SK-N-MC (cell line): ENCODE measurements at regions not wholly inside any gene's neighbourhood (a gene's known extent, or its start where the extent isn't known, plus 50 kb on each side); places are given as distances from the start of the nearest gene placed in this dataset.

Experiments used
- DNase-seq: peaks from one replicate; pipeline ENCODE4 v3.0.0-alpha.2; 2011; ENCODE audit warnings: low read depth, low spot score
- H3K27ac ChIP-seq: fragments of 200-600 bp; sonication (generic); 2 replicates; pipeline ENCODE4 v1.5.1; 2016; ENCODE audit warnings: mixed run types
- H3K36me3 ChIP-seq: fragments of 200-600 bp; sonication (generic); 2 replicates; pipeline ENCODE4 v1.6.1; 2017; ENCODE audit warnings: antibody characterized with exemption, low read length, mixed read lengths; ENCODE audit not compliant: insufficient read depth
- H3K4me3 ChIP-seq: fragments of 200-600 bp; sonication (generic); 2 replicates; pipeline ENCODE4 v1.5.1; 2016
- H3K9ac ChIP-seq: fragments of 200-600 bp; sonication (generic); 2 replicates; pipeline ENCODE4 v1.8.0; 2017; ENCODE audit warnings: mixed run types, mixed read lengths; ENCODE audit not compliant: insufficient read length
- H3K9me3 ChIP-seq: fragments of 200-600 bp; sonication (generic); 2 replicates; pipeline ENCODE4 v1.6.1; 2017; ENCODE audit warnings: low read depth, mild to moderate bottlenecking, antibody characterized with exemption, low read length, moderate library complexity, mixed read lengths
- EZH2 ChIP-seq: fragments of 200-600 bp; sonication (generic); IDR thresholded peaks from one replicate; pipeline ENCODE4 v1.6.1; 2017; ENCODE audit warnings: antibody characterized with exemption
- FOXP2 ChIP-seq: optimal IDR thresholded peaks from 2 replicates; pipeline ENCODE3; 2011; ENCODE audit warnings: mild to moderate bottlenecking, moderate library complexity; ENCODE audit not compliant: insufficient read depth; ENCODE audit errors: extremely low read length, control extremely low read depth
- POLR2AphosphoS5 ChIP-seq: IDR thresholded peaks from 2 replicates; pipeline ENCODE4 v1.6.1; 2012; ENCODE audit warnings: mild to moderate bottlenecking, low read depth, low read length, borderline replicate concordance

GRCh38 chr3:163952499-163952898, 1125.8 kb downstream of the SI start:
- DNase-seq: no peak
- no peaks in the 10 kb centered on the region for H3K9me3 ChIP-seq
- H3K27ac ChIP-seq: no peak overlapping the region
- no peak for TF ChIP-seq POLR2AphosphoS5
- TF ChIP-seq FOXP2: no peak
- H3K36me3 ChIP-seq: no peaks in the 10 kb centered on the region; the same call in 1 of the 2 replicates
- H3K9ac ChIP-seq: no peak overlapping the region
- H3K4me3 ChIP-seq: no peak overlapping the region

GRCh38 chr3:163951397-163951987, 1126.8 kb downstream of the SI start:
- TF ChIP-seq EZH2: no peak
- no peak for TF ChIP-seq FOXP2
- no peak for TF ChIP-seq POLR2AphosphoS5
- no peaks in the 10 kb centered on the region; the same call in 1 of the 2 replicates for H3K36me3 ChIP-seq
- no peak for DNase-seq
- no peak overlapping the region for H3K9ac ChIP-seq
- H3K9me3 ChIP-seq: no peaks in the 10 kb centered on the region
- H3K27ac ChIP-seq: no peak overlapping the region
- H3K4me3 ChIP-seq: no peak overlapping the region

GRCh38 chr3:163946785-163947184, 1131.5 kb downstream of the SI start:
- H3K36me3 ChIP-seq: no peaks in the 10 kb centered on the region
- no peak overlapping the region for H3K27ac ChIP-seq
- no peak overlapping the region for H3K4me3 ChIP-seq
- no peak for TF ChIP-seq FOXP2
- TF ChIP-seq EZH2: no peak
- TF ChIP-seq POLR2AphosphoS5: no peak
- DNase-seq: no peak
- no peak overlapping the region for H3K9ac ChIP-seq
- peaks cover 7% of the 10 kb centered on the region; the same call in 1 of the 2 replicates for H3K9me3 ChIP-seq

GRCh38 chr3:163943664-163944063, 1134.6 kb downstream of the SI start:
- no peak for DNase-seq
- Histone ChIP-seq H3K4me3 (no peak overlapping the region), H3K9ac (no peak overlapping the region), H3K36me3 (no peaks in the 10 kb centered on the region), H3K27ac (no peak overlapping the region), H3K9me3 (peaks cover 7% of the 10 kb centered on the region; the same call in 1 of the 2 replicates)
- TF ChIP-seq POLR2AphosphoS5 (no peak), EZH2 (no peak), FOXP2 (no peak)

- TF ChIP-seq POLR2AphosphoS5 (no peak), FOXP2 (no peak), EZH2 (no peak)
- DNase-seq: no peak
- Histone ChIP-seq H3K36me3 (no peaks in the 10 kb centered on the region), H3K9ac (no peak overlapping the region), H3K4me3 (no peak overlapping the region), H3K27ac (no peak overlapping the region), H3K9me3 (peaks cover 6% of the 10 kb centered on the region; the same call in 1 of the 2 replicates)
Measured at GRCh38 chr3:163939926-163940325, 1138.4 kb downstream of the SI start.

- Histone ChIP-seq H3K9me3 (no peaks in the 10 kb centered on the region), H3K9ac (no peak overlapping the region), H3K36me3 (no peaks in the 10 kb centered on the region), H3K27ac (no peak overlapping the region), H3K4me3 (no peak overlapping the region)
- TF ChIP-seq EZH2 (no peak), FOXP2 (no peak), POLR2AphosphoS5 (no peak)
- DNase-seq: no peak
Measured at GRCh38 chr3:163936543-163936942, 1141.8 kb downstream of the SI start.

- no peak overlapping the region for H3K4me3 ChIP-seq
- H3K9ac ChIP-seq: no peak overlapping the region
- H3K27ac ChIP-seq: no peak overlapping the region
- no peaks in the 10 kb centered on the region for H3K36me3 ChIP-seq
- no peak for DNase-seq
- no peak for TF ChIP-seq EZH2
- H3K9me3 ChIP-seq: no peaks in the 10 kb centered on the region
Measured at GRCh38 chr3:163935411-163935810, 1142.9 kb downstream of the SI start.

- H3K9ac ChIP-seq: no peak overlapping the region
- H3K36me3 ChIP-seq: no peaks in the 10 kb centered on the region
- no peak overlapping the region for H3K4me3 ChIP-seq
- DNase-seq: no peak
- TF ChIP-seq POLR2AphosphoS5 (no peak), FOXP2 (no peak), EZH2 (no peak)
- H3K9me3 ChIP-seq: no peaks in the 10 kb centered on the region
- peak overlapping the region; percentile 38 for H3K27ac ChIP-seq
Measured at GRCh38 chr3:163929069-163929652, 1149.1 kb downstream of the SI start.

GRCh38 chr3:163927521-163927920, 1150.8 kb downstream of the SI start:
- DNase-seq: no peak
- no peaks in the 10 kb centered on the region for H3K9me3 ChIP-seq
- no peak overlapping the region for H3K4me3 ChIP-seq
- H3K9ac ChIP-seq: no peak overlapping the region
- no peaks in the 10 kb centered on the region for H3K36me3 ChIP-seq
- H3K27ac ChIP-seq: no peak overlapping the region
- TF ChIP-seq FOXP2: no peak
- TF ChIP-seq POLR2AphosphoS5: no peak
- TF ChIP-seq EZH2: no peak
